K562 (cell line): ENCODE measurements at regions not wholly inside any gene's neighbourhood (a gene's known extent, or its start where the extent isn't known, plus 50 kb on each side); places are given as distances from the start of the nearest gene placed in this dataset.

Source experiments
- ATAC-seq: fragments of 200-7000 bp; cut with Tn5 transposase; 3 replicates; pipeline ENCODE4 v1.9.1; 2020; ENCODE audit warnings: moderate library complexity
- BruUV-seq: library from RNA; stranded (reverse); fragments of 400-500 nt; replicated peaks from 2 replicates; lab custom pipeline; 2021; lab: Mats Ljungman, UMichigan
- CTCF ChIA-PET: fragments of 300-600 bp; formaldehyde crosslinking; extraction: SDS; loops from one replicate; lab custom pipeline; 2021; ENCODE audit warnings: low intra/inter-chr PET ratio; lab: Yijun Ruan, JAX
- POLR2A ChIA-PET: fragments of 300-600, 350-650 bp; sonication (Branson Sonifier 250); formaldehyde crosslinking; extraction: SDS; loops from one replicate; lab custom pipeline; 2021; ENCODE audit warnings: antibody characterized with exemption, inconsistent platforms; lab: Yijun Ruan, JAX
- DNase-seq, 4 experiments: peaks; one replicate each; pipeline versions ENCODE4 v3.0.0 to v3.0.0-alpha.2; 2011 to 2018; ENCODE audit warnings: low spot score in 3 of 4, mixed read lengths in 3 of 4; ENCODE audit errors: extremely low read depth in 1 of 4
- FAIRE-seq: peaks from 2 replicates; lab custom pipeline; 2011; peaks lifted over from hg19 to GRCh38; lab: Jason Lieb, UNC
- H2AFZ ChIP-seq: 2 replicates; pipeline ENCODE4 v1.6.0; 2011; ENCODE audit warnings: low read depth, low read length, control low read depth, inconsistent platforms
- H3K27ac ChIP-seq: fragments of 200-600 bp; 3 replicates; pipeline ENCODE4 v1.8.0; 2011; ENCODE audit warnings: low read depth, mild to moderate bottlenecking, control low read depth, inconsistent platforms, low read length, moderate library complexity, mixed read lengths; ENCODE audit errors: extremely low read depth
- H3K27me3 ChIP-seq, 2 experiments: fragments of 300-600 bp in 1 of 2; 2 replicates in 1 of 2; 3 replicates in 1 of 2; pipeline versions ENCODE4 v1.6.0 to v1.8.0; 2011; ENCODE audit warnings: inconsistent platforms in 2 of 2, low read length in 2 of 2, mild to moderate bottlenecking in 1 of 2, mixed read lengths in 1 of 2, moderate library complexity in 1 of 2; ENCODE audit not compliant: control insufficient read depth in 2 of 2, insufficient read depth in 2 of 2
- H3K36me3 ChIP-seq: fragments of 300-600 bp; 3 replicates; pipeline ENCODE4 v1.8.0; 2011; ENCODE audit warnings: mild to moderate bottlenecking, low read length, inconsistent platforms; ENCODE audit not compliant: control insufficient read depth, insufficient read depth
- H3K4me1 ChIP-seq, 2 experiments: fragments of 200-600 bp in 1 of 2; replicated peaks in 1 of 2; 2 replicates in 1 of 2; 3 replicates in 1 of 2; pipeline versions ENCODE4 v1.5.1 to v1.8.0; 2011; ENCODE audit warnings: inconsistent platforms in 2 of 2, low read length in 2 of 2, mild to moderate bottlenecking in 1 of 2, mixed read lengths in 1 of 2, moderate library complexity in 1 of 2; ENCODE audit not compliant: control insufficient read depth in 2 of 2, insufficient read depth in 2 of 2
- H3K4me2 ChIP-seq: 2 replicates; pipeline ENCODE4 v1.6.1; 2011; ENCODE audit warnings: low read length, control low read depth, inconsistent platforms, mixed read lengths; ENCODE audit not compliant: insufficient read depth
- H3K4me3 ChIP-seq: fragments of 200-600 bp; sonication (generic), shearing (Covaris generic); 2 replicates; pipeline ENCODE4 v1.5.1; 2016; ENCODE audit warnings: control low read depth, inconsistent platforms
- H3K79me2 ChIP-seq: fragments of 200-600 bp; 3 replicates; pipeline ENCODE4 v1.8.0; 2011; ENCODE audit warnings: low read length, inconsistent platforms; ENCODE audit not compliant: control insufficient read depth, insufficient read depth
- H3K9ac ChIP-seq, 2 experiments: 2 replicates each; pipeline versions ENCODE4 v1.6.0 to v1.6.1; 2011; ENCODE audit warnings: low read depth in 2 of 2, low read length in 2 of 2, control low read depth in 1 of 2, inconsistent platforms in 1 of 2, mild to moderate bottlenecking in 1 of 2, mixed read lengths in 1 of 2; ENCODE audit not compliant: insufficient read depth in 1 of 2
- H3K9me1 ChIP-seq: one replicate; pipeline ENCODE4 v1.6.0; 2011; ENCODE audit warnings: inconsistent platforms, mild to moderate bottlenecking, low read length, moderate library complexity; ENCODE audit not compliant: control insufficient read depth, insufficient read depth
- H3K9me3 ChIP-seq: replicated peaks from 2 replicates; pipeline ENCODE4 v1.5.1; 2011; ENCODE audit warnings: low read depth, low read length, inconsistent platforms; ENCODE audit not compliant: control insufficient read depth, insufficient read depth
- H4K20me1 ChIP-seq: replicated peaks from 2 replicates; pipeline ENCODE4 v1.6.1; 2011; ENCODE audit warnings: low read length, inconsistent platforms, mixed read lengths; ENCODE audit not compliant: control insufficient read depth, insufficient read depth
- CBFA2T3 ChIP-seq: fragments of 450-650 bp; IDR thresholded peaks from 2 replicates; pipeline ENCODE4 v1.6.1; 2017
- CHD1 ChIP-seq: fragments of 200-600 bp; sonication (generic); IDR thresholded peaks from one replicate; pipeline ENCODE4 v1.6.1; 2012; ENCODE audit warnings: mild to moderate bottlenecking, moderate library complexity, low read length, inconsistent platforms
- CTCF ChIP-seq, 3 experiments: IDR thresholded peaks in 2 of 3; conservative IDR thresholded peaks in 1 of 3; 2 replicates each; pipeline ENCODE4 v1.5.1; 2011 to 2012; ENCODE audit warnings: low read length in 3 of 3, mild to moderate bottlenecking in 3 of 3, control low read depth in 2 of 3, improper control_type of control experiment in 1 of 3, inconsistent platforms in 1 of 3, low read depth in 1 of 3, mixed read lengths in 1 of 3, moderate library complexity in 1 of 3; ENCODE audit not compliant: insufficient read depth in 2 of 3
- HDAC3 ChIP-seq: fragments of 450-650 bp; IDR thresholded peaks from 2 replicates; pipeline ENCODE4 v1.6.1; 2018; ENCODE audit warnings: borderline replicate concordance, mild to moderate bottlenecking, moderate library complexity; ENCODE audit not compliant: partially characterized antibody
- HNRNPH1 ChIP-seq: fragments of 200-400 bp; formaldehyde crosslinking; optimal IDR thresholded peaks from 2 replicates; pipeline ENCODE3; 2017; ENCODE audit warnings: low read depth, mild to moderate bottlenecking, low read length, moderate library complexity
- HNRNPLL ChIP-seq: fragments of 200-400 bp; formaldehyde crosslinking; IDR thresholded peaks from 2 replicates; pipeline ENCODE4 v1.6.1; 2017; ENCODE audit warnings: low read length, low read depth, mild to moderate bottlenecking; ENCODE audit not compliant: poor library complexity, severe bottlenecking
- RAD21 ChIP-seq, 2 experiments: fragments of 250-450 bp in 1 of 2; fragments of 450-650 bp in 1 of 2; sonication (Bioruptor Pico) in 1 of 2; formaldehyde crosslinking in 1 of 2; IDR thresholded peaks in 1 of 2; conservative IDR thresholded peaks in 1 of 2; 2 replicates each; pipeline versions ENCODE4 v1.4.0 to v1.8.0; 2020 to 2022; ENCODE audit warnings: mild to moderate bottlenecking in 2 of 2, moderate library complexity in 1 of 2
- YY1 ChIP-seq, 3 experiments: IDR thresholded peaks; 2 replicates each; pipeline ENCODE4 v1.6.1; 2011; ENCODE audit warnings: low read length in 2 of 3, mild to moderate bottlenecking in 2 of 3, moderate library complexity in 2 of 3, borderline replicate concordance in 1 of 3, control low read depth in 1 of 3, low read depth in 1 of 3; ENCODE audit not compliant: insufficient read depth in 3 of 3, insufficient replicate concordance in 2 of 3, control insufficient read depth in 1 of 3, insufficient read length in 1 of 3; ENCODE audit errors: extremely low read depth in 1 of 3
- ZNF263 ChIP-seq: sonication (generic); formaldehyde crosslinking; IDR thresholded peaks from 2 replicates; pipeline ENCODE4 v1.8.0; 2022; ENCODE audit warnings: mild to moderate bottlenecking, missing genetic modification reagents, borderline replicate concordance
- ZNF518B ChIP-seq: fragments of 250-450 bp; sonication (Bioruptor Pico); IDR thresholded peaks from 2 replicates; pipeline ENCODE4 v1.5.0; 2021; ENCODE audit warnings: mild to moderate bottlenecking, moderate library complexity
- WGBS: fragments of 100-300 bp; shearing (Covaris generic); methylation state at CpG from one replicate; pipeline ENCODE4 v1.1.6; 2016; ENCODE audit warnings: low coverage, mixed read lengths; ENCODE audit not compliant: insufficient coverage; ENCODE audit errors: missing lambda C conversion rate; 5-methylcytosine and 5-hydroxymethylcytosine counted together
- in situ Hi-C: fragments of 300-500 bp; cut with MboI; formaldehyde crosslinking; loops from 4 replicates; pipeline ENCODE4 v1.15.0; 2018; ENCODE audit warnings: inconsistent platforms, mixed read lengths
- intact Hi-C: fragments of 100-400 bp; cut with micrococcal nuclease; formaldehyde crosslinking; loops from 2 replicates; pipeline ENCODE4 v1.14.2; 2022

GRCh38 chr1:11414926-11415538, 63.9 kb upstream of the DISP3 start:
- Histone ChIP-seq H3K9me1 (no peaks in the 10 kb centered on the region), H2AFZ (no peak overlapping the region), H3K4me2 (no peak overlapping the region), H3K27ac (no peak overlapping the region), H3K9ac (no peak overlapping the region), H3K79me2 (no peaks in the 10 kb centered on the region), H3K36me3 (no peaks in the 10 kb centered on the region), H3K4me3 (no peak overlapping the region), H4K20me1 (peaks cover 5% of the 10 kb centered on the region; the same call in 1 of the 2 replicates), H3K4me1 (no peaks in the 10 kb centered on the region; a peak in 1 of 5 replicates), H3K27me3 (peaks cover 23 to 53% of the 10 kb centered on the region in 2 experiments), H3K9me3 (no peaks in the 10 kb centered on the region)
- peak; percentile 65 for FAIRE-seq
- in situ Hi-C loops (no loop called here), intact Hi-C loops (no loop called here)
- no TSS peak for BruUV-seq
- TF ChIP-seq CBFA2T3, result 0 out of 2 replicates have a peak, but pooled peaks have one; percentile 23
- no peak for TF ChIP-seq HDAC3
- no peak for TF ChIP-seq HNRNPH1
- no peak for TF ChIP-seq ZNF518B (CRISPR knock-in tag)
- no peak for TF ChIP-seq CHD1
- TF ChIP-seq YY1 (IDR thresholded peaks at IDR 0.05; ENCODE audit: borderline replicate concordance in 1 of 3, control insufficient read depth in 1 of 3, extremely low read depth in 1 of 3, insufficient read depth in 3 of 3, insufficient read length in 1 of 3, insufficient replicate concordance in 2 of 3, low read depth in 1 of 3, low read length in 2 of 3), result no peak
- no peak for TF ChIP-seq HNRNPLL
- TF ChIP-seq RAD21 (CRISPR knock-in tag; conservative IDR thresholded peaks at IDR 0.05 in 1 of 2, IDR thresholded peaks at IDR 0.05 in 1 of 2), result peak in 1 of 2 experiments; percentile 27; a peak in 2 of 4 replicates
- TF ChIP-seq ZNF263 (CRISPR knock-in tag), result peak; percentile 50; the same call in 1 of the 2 replicates
- peak; percentile 41 to 43 (median 43); a peak in 5 of 6 replicates for TF ChIP-seq CTCF (IDR thresholded peaks at IDR 0.05 in 2 of 3, conservative IDR thresholded peaks at IDR 0.05 in 1 of 3; ENCODE audit: insufficient read depth in 2 of 3, low read depth in 1 of 3, low read length in 3 of 3)
- peak in 1 of 4 experiments; percentile 24 for DNase-seq
- peak; percentile 90 for ATAC-seq
- 1% methylated on average over 19 of the region's 19 CpGs for WGBS
- ChIA-PET POLR2A (interaction anchor here (0.6 to 1.4 kb wide), 6 partner anchors 12 to 439 kb away, joined by 3 to 4 read pairs (median 3); no protein-coding TSS in a partner anchor), CTCF (interaction anchor here (0.6 kb wide), 1 partner anchor 360 kb away, joined by 3 read pairs; no protein-coding TSS in a partner anchor)
